HEK293 (cell line): ENCODE measurements at regions not wholly inside any gene's neighbourhood (a gene's known extent, or its start where the extent isn't known, plus 50 kb on each side); places are given as distances from the start of the nearest gene placed in this dataset.

Experiments
- GLI4 ChIP-seq: fragments of 450-650 bp; formaldehyde crosslinking; IDR thresholded peaks from 2 replicates; pipeline ENCODE4 v1.5.1; 2016; ENCODE audit warnings: missing biosample characterization, missing genetic modification characterization
- ZBTB17 ChIP-seq: fragments of 450-650 bp; formaldehyde crosslinking; IDR thresholded peaks from 2 replicates; pipeline ENCODE4 v1.5.1; 2016; ENCODE audit warnings: missing biosample characterization, missing genetic modification characterization
- TF ChIP-seq, protein P1 (sequence below): fragments of 450-650 bp; formaldehyde crosslinking; IDR thresholded peaks from 2 replicates; pipeline ENCODE4 v1.5.1; 2016; ENCODE audit warnings: missing biosample characterization, missing genetic modification characterization, low read depth
- TF ChIP-seq, protein P2 (sequence below): fragments of 450-650 bp; formaldehyde crosslinking; IDR thresholded peaks from 2 replicates; pipeline ENCODE4 v1.5.1; 2016; ENCODE audit warnings: missing biosample characterization, missing genetic modification characterization

DNA sequence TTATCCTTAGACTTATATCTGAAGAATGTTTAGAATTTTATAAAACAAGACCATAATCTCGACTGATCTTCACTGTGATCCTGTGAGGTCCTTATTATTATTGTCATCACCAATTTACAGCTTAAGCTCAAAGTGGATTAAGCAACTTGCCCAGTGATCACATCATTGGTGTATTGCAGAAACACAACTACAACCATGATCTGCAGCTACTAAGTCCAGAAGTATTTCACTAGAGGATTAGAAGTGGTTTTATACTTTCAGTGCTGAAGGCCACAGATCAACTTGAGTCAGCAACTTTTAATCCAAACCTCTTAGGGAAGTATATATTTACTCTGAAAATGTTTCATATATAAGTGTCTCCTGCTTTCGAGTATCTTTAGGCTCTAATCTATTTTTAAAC, 624.3 kb upstream of the SOX9 start:
- no peak for TF ChIP-seq GLI4
- TF ChIP-seq, protein P1, sequence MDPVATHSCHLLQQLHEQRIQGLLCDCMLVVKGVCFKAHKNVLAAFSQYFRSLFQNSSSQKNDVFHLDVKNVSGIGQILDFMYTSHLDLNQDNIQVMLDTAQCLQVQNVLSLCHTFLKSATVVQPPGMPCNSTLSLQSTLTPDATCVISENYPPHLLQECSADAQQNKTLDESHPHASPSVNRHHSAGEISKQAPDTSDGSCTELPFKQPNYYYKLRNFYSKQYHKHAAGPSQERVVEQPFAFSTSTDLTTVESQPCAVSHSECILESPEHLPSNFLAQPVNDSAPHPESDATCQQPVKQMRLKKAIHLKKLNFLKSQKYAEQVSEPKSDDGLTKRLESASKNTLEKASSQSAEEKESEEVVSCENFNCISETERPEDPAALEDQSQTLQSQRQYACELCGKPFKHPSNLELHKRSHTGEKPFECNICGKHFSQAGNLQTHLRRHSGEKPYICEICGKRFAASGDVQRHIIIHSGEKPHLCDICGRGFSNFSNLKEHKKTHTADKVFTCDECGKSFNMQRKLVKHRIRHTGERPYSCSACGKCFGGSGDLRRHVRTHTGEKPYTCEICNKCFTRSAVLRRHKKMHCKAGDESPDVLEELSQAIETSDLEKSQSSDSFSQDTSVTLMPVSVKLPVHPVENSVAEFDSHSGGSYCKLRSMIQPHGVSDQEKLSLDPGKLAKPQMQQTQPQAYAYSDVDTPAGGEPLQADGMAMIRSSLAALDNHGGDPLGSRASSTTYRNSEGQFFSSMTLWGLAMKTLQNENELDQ (tag by site-specific recombination), result no peak
- no peak for TF ChIP-seq ZBTB17 (tag by site-specific recombination)
- TF ChIP-seq, protein P2, sequence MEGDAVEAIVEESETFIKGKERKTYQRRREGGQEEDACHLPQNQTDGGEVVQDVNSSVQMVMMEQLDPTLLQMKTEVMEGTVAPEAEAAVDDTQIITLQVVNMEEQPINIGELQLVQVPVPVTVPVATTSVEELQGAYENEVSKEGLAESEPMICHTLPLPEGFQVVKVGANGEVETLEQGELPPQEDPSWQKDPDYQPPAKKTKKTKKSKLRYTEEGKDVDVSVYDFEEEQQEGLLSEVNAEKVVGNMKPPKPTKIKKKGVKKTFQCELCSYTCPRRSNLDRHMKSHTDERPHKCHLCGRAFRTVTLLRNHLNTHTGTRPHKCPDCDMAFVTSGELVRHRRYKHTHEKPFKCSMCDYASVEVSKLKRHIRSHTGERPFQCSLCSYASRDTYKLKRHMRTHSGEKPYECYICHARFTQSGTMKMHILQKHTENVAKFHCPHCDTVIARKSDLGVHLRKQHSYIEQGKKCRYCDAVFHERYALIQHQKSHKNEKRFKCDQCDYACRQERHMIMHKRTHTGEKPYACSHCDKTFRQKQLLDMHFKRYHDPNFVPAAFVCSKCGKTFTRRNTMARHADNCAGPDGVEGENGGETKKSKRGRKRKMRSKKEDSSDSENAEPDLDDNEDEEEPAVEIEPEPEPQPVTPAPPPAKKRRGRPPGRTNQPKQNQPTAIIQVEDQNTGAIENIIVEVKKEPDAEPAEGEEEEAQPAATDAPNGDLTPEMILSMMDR (tag by site-specific recombination), result no peak
